ENCODE measurements at regions not wholly inside any gene's neighbourhood (a gene's known extent, or its start where the extent isn't known, plus 50 kb on each side); places are given as distances from the start of the nearest gene placed in this dataset.

DNA sequence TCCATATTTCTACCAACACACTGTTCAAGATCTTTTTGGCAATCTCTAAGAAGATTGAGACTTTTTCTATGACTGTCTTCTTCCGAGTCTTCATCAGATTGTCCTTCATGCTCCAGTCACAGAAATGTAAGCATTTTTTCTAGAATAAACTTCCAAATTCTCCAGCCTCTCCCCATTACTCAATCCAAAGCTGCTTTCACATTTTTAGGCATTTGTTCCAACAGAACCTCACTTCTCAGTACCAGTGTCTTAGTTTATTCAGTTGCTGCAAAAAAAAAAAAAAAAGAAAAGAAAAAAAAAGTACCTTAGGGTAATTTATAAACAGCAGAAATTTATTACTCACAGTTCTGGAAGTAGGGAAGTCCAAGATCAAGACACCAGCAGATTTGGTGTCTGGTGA, 290.8 kb upstream of the NOVA1 start:
- TF ChIP-seq POLR2A (IDR thresholded peaks at IDR 0.05) = no peak
- TF ChIP-seq CTCF (IDR thresholded peaks at IDR 0.05) = no peak

Data from heart left ventricle (tissue), 13 donors.